Lower lobe of right lung (tissue), 2 donors: ENCODE measurements at regions not wholly inside any gene's neighbourhood (a gene's known extent, or its start where the extent isn't known, plus 50 kb on each side); places are given as distances from the start of the nearest gene placed in this dataset.

Experiments
- ATAC-seq, 2 donors: fragments of 200-7000 bp; cut with Tn5 transposase; one replicate each; pipeline ENCODE4 v1.9.1; 2020 to 2022; ENCODE audit warnings: mild to moderate bottlenecking in 2 of 2, moderate library complexity in 2 of 2
- DNase-seq: peaks from one replicate; pipeline ENCODE4 v3.0.0-alpha.2; 2020
- H3K27ac ChIP-seq: fragments of 200-600 bp; one replicate; pipeline ENCODE4 v1.8.0; 2022
- H3K27me3 ChIP-seq: fragments of 200-600 bp; one replicate; pipeline ENCODE4 v1.8.0; 2022; ENCODE audit warnings: low read depth
- H3K36me3 ChIP-seq: fragments of 200-600 bp; one replicate; pipeline ENCODE4 v1.8.0; 2022; ENCODE audit warnings: mild to moderate bottlenecking
- H3K4me1 ChIP-seq: fragments of 200-600 bp; one replicate; pipeline ENCODE4 v1.8.0; 2022
- H3K4me3 ChIP-seq: fragments of 200-600 bp; one replicate; pipeline ENCODE4 v1.8.0; 2022; ENCODE audit warnings: mild to moderate bottlenecking
- H3K9me3 ChIP-seq: fragments of 200-600 bp; one replicate; pipeline ENCODE4 v1.8.0; 2022
- intact Hi-C: fragments of 100-400 bp; cut with DNase I; formaldehyde crosslinking; loops from one replicate; pipeline ENCODE4 v1.11.0; 2022
- TF ChIP-seq, protein P1 (sequence below): fragments of 200-600 bp; IDR thresholded peaks from one replicate; pipeline ENCODE4 v1.8.0; 2022; ENCODE audit warnings: antibody characterized with exemption, mild to moderate bottlenecking
- donor health status: DM: no; HTN: yes; CAD: no; lungs with severe emphysema.

DNA sequence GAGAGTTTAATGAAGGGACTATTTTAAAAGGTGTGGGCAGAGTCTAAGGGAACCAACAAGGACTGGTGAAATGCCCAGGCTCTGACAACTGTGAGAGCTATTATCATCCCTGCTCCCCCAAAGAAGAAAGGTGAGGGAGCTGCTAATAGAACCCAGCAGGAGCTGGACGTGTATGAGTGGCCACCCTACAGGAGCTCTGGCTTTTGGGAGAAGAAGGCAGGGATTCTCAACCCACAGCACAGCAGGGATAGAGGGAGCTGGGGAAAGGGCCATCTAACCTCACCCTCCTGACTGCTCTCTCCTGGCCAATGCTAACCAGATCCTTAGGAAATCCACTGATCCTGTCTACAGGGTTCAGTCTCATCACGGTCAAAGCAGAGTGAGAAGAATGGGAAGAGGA is 57.1 kb downstream of the GRIN2B start:
- TF ChIP-seq, protein P1, sequence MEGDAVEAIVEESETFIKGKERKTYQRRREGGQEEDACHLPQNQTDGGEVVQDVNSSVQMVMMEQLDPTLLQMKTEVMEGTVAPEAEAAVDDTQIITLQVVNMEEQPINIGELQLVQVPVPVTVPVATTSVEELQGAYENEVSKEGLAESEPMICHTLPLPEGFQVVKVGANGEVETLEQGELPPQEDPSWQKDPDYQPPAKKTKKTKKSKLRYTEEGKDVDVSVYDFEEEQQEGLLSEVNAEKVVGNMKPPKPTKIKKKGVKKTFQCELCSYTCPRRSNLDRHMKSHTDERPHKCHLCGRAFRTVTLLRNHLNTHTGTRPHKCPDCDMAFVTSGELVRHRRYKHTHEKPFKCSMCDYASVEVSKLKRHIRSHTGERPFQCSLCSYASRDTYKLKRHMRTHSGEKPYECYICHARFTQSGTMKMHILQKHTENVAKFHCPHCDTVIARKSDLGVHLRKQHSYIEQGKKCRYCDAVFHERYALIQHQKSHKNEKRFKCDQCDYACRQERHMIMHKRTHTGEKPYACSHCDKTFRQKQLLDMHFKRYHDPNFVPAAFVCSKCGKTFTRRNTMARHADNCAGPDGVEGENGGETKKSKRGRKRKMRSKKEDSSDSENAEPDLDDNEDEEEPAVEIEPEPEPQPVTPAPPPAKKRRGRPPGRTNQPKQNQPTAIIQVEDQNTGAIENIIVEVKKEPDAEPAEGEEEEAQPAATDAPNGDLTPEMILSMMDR = no peak
- DNase-seq = no peak
- Histone ChIP-seq H3K27ac (no peak overlapping the region), H3K27me3 (no peaks in the 10 kb centered on the region), H3K4me1 (no peaks in the 10 kb centered on the region), H3K36me3 (no peaks in the 10 kb centered on the region), H3K9me3 (no peaks in the 10 kb centered on the region), H3K4me3 (no peak overlapping the region)
- intact Hi-C loops = no loop called here
- no peak for ATAC-seq

DNA sequence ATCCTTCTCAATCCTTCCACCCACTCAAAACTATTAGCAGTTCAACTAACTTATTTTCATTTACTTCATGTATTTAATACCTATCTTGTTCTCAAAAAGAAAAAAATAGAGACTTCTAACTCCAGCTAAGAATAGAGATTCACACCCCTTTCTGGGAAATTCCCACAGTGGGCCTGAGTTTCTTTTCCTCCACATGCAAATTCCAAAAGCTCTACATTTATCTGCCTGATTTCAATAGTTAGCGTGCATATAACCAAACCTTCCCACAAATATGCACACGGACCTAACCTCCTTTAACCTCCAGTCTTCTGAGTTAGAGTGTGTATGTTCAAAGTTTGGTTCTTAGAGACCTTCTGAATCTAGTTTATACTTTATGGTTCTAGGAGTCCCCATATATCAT is 62.5 kb downstream of the GRIN2B start:
- H3K27ac ChIP-seq = no peak overlapping the region
- H3K9me3 ChIP-seq = no peaks in the 10 kb centered on the region
- no peaks in the 10 kb centered on the region for H3K36me3 ChIP-seq
- DNase-seq (no peak), ATAC-seq (no peak)
- TF ChIP-seq, protein P1 = no peak
- no peaks in the 10 kb centered on the region for H3K4me1 ChIP-seq
- no peaks in the 10 kb centered on the region for H3K27me3 ChIP-seq
- H3K4me3 ChIP-seq = no peak overlapping the region
- intact Hi-C loops = no loop called here

DNA sequence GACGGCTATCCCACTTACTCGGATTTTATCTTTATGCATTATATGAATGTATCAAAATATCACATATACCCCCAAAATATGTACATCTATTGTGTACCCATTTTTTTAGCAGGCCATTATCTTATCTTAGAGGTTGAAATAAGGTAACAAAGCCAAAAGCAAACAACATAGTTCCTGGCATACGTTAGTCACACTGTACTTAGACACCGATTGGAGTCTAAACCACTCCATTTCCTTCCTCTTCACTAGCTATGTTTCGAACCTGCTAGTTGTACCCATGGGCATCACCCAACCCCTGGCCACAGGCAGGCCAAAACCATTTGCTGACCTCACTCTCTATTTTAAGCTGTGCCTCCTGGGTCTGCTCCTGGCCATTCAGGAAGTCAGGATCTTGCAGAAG is 66.3 kb downstream of the GRIN2B start:
- Histone ChIP-seq H3K4me3 (no peak overlapping the region), H3K9me3 (no peaks in the 10 kb centered on the region), H3K27ac (no peak overlapping the region), H3K4me1 (no peaks in the 10 kb centered on the region), H3K27me3 (no peaks in the 10 kb centered on the region), H3K36me3 (no peaks in the 10 kb centered on the region)
- intact Hi-C loops = no loop called here
- TF ChIP-seq, protein P1 = no peak
- no peak for DNase-seq
- no peak for ATAC-seq

DNA sequence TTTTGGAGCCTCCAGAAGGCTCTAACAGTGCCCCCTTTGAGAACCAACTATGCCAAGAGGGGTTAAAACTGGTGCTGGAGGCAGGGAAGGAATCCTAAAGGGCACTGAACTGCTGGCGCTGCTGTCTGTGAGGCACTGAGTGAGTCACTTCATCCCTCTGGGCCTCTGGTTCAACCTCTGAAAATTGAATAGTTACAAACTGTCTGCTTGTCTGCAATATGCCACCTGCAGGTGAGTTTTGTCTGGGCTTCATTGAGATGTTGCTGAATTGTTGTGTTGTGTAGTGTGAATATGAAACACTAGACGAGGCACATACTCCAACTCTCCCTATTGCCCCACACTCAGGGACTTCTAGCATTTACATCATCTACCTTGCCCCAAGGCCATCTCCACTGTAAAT is 68.0 kb downstream of the GRIN2B start:
- Histone ChIP-seq H3K4me3 (no peak overlapping the region), H3K27ac (no peak overlapping the region), H3K36me3 (no peaks in the 10 kb centered on the region), H3K9me3 (no peaks in the 10 kb centered on the region), H3K27me3 (no peaks in the 10 kb centered on the region), H3K4me1 (no peaks in the 10 kb centered on the region)
- intact Hi-C loops = no loop called here
- DNase-seq = no peak
- TF ChIP-seq, protein P1 = no peak
- no peak for ATAC-seq

DNA sequence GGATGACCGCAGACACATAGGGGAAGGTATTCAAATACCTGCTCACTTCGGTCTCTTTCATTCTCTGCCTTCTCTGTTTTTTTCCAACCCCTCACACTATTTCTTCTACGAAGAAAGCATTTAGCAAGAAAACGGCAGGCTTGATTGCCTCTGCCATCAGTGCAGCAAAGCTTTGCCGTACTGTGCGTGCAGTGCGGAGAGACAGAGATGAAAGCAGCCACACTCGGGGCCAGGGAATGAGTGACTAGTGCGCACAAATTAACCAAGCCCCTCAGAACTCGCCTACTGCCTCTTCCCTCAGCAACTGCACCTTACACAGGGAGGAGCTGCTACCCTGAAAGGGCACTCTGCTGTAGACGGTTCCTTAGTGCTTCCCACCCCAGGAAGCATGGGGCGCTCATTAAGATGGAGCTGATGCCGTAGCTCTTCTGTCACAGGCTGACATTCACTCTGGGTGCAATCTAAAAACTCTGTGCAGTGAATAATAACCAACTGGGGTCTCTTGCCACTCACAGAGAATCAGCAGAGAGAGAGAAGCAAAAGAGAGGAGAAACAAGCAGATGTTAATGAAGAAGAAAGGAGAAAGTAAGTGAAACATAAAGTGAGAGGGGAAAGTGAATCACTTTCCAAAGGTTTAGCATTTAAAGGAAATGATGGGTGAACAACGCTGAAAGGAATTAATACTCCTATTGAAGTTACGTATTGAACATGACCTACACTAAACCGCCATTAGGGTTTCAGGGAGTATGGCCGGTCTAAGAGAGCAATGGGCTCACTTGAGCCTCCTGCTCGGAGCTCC is 69.4 kb downstream of the GRIN2B start:
- Histone ChIP-seq H3K4me1 (no peaks in the 10 kb centered on the region), H3K9me3 (no peaks in the 10 kb centered on the region), H3K36me3 (no peaks in the 10 kb centered on the region), H3K27ac (no peak overlapping the region), H3K4me3 (no peak overlapping the region), H3K27me3 (no peaks in the 10 kb centered on the region)
- no peak for DNase-seq
- ATAC-seq = no peak
- TF ChIP-seq, protein P1 = no peak
- intact Hi-C loops = no loop called here
